Neuronal stem cell (in vitro differentiated cells): ENCODE measurements at regions not wholly inside any gene's neighbourhood (a gene's known extent, or its start where the extent isn't known, plus 50 kb on each side); places are given as distances from the start of the nearest gene placed in this dataset.

Source experiments
- DNase-seq: peaks from one replicate; pipeline ENCODE4 v3.0.0-alpha.2; 2013; ENCODE audit warnings: low spot score
- H2AFZ ChIP-seq: one replicate; pipeline ENCODE4 v1.6.1; 2013; ENCODE audit warnings: mild to moderate bottlenecking, low read length, inconsistent platforms
- H2AK5ac ChIP-seq: 2 replicates; pipeline ENCODE4 v1.6.1; 2013; ENCODE audit warnings: low read depth, mild to moderate bottlenecking, inconsistent platforms, low read length, moderate library complexity, mixed read lengths
- H2BK120ac ChIP-seq: 2 replicates; pipeline ENCODE4 v1.6.1; 2013; ENCODE audit warnings: low read depth, mild to moderate bottlenecking, inconsistent platforms, low read length, moderate library complexity, mixed read lengths
- H2BK12ac ChIP-seq: one replicate; pipeline ENCODE4 v1.6.1; 2013; ENCODE audit warnings: low read length, inconsistent platforms
- H2BK15ac ChIP-seq: 2 replicates; pipeline ENCODE4 v1.6.1; 2013; ENCODE audit warnings: mild to moderate bottlenecking, low read length, inconsistent platforms, mixed read lengths
- H2BK5ac ChIP-seq: one replicate; pipeline ENCODE4 v1.6.1; 2013; ENCODE audit warnings: inconsistent platforms, mild to moderate bottlenecking, low read length, moderate library complexity
- H3K14ac ChIP-seq: one replicate; pipeline ENCODE4 v1.6.1; 2013; ENCODE audit warnings: low read length, inconsistent platforms
- H3K18ac ChIP-seq: 2 replicates; pipeline ENCODE4 v1.6.1; 2013; ENCODE audit warnings: low read length, inconsistent platforms
- H3K23ac ChIP-seq: 2 replicates; pipeline ENCODE4 v1.6.1; 2013; ENCODE audit warnings: low read depth, mild to moderate bottlenecking, mixed read lengths, low read length, inconsistent platforms; ENCODE audit not compliant: poor library complexity
- H3K27ac ChIP-seq: replicated peaks from 3 replicates; pipeline ENCODE4 v1.5.1; 2013; ENCODE audit warnings: low read length, inconsistent platforms
- H3K27me3 ChIP-seq, 3 experiments: 2 replicates each; pipeline ENCODE4 v1.6.1; 2013; ENCODE audit warnings: low read length in 3 of 3, mild to moderate bottlenecking in 2 of 3, inconsistent platforms in 1 of 3, low read depth in 1 of 3, mixed read lengths in 1 of 3, moderate library complexity in 1 of 3; ENCODE audit not compliant: control insufficient read depth in 3 of 3, insufficient read depth in 3 of 3
- H3K36me3 ChIP-seq, 2 donors: replicated peaks in 1 of 2; 2 replicates each; pipeline ENCODE4 v1.6.1; 2013; ENCODE audit warnings: low read length in 2 of 2; ENCODE audit not compliant: control insufficient read depth in 2 of 2, insufficient read depth in 2 of 2
- H3K4ac ChIP-seq: 2 replicates; pipeline ENCODE4 v1.6.1; 2013; ENCODE audit warnings: inconsistent platforms, mild to moderate bottlenecking, low read length, moderate library complexity
- H3K4me1 ChIP-seq, 2 donors: 1 replicate in 1 of 2; 2 replicates in 1 of 2; pipeline ENCODE4 v1.6.1; 2013; ENCODE audit warnings: low read length in 2 of 2, low read depth in 1 of 2; ENCODE audit not compliant: control insufficient read depth in 2 of 2, insufficient read depth in 1 of 2
- H3K4me2 ChIP-seq: one replicate; pipeline ENCODE4 v1.6.1; 2013; ENCODE audit warnings: mild to moderate bottlenecking, low read length, inconsistent platforms; ENCODE audit not compliant: insufficient read depth, poor library complexity, severe bottlenecking
- H3K4me3 ChIP-seq, 2 donors: 2 replicates each; pipeline ENCODE4 v1.5.1; 2013; ENCODE audit warnings: low read length in 2 of 2, mild to moderate bottlenecking in 2 of 2, inconsistent platforms in 1 of 2, moderate library complexity in 1 of 2
- H3K79me1 ChIP-seq: one replicate; pipeline ENCODE4 v1.6.1; 2013; ENCODE audit warnings: low read depth, mild to moderate bottlenecking, inconsistent platforms, low read length, moderate library complexity
- H3K9ac ChIP-seq: one replicate; pipeline ENCODE4 v1.6.1; 2013; ENCODE audit warnings: mild to moderate bottlenecking, low read depth, low read length, inconsistent platforms; ENCODE audit not compliant: poor library complexity
- H3K9me3 ChIP-seq, 2 donors: replicated peaks in 1 of 2; 2 replicates each; pipeline versions ENCODE3 to v1.6.1; 2013; ENCODE audit warnings: low read length in 2 of 2, mild to moderate bottlenecking in 2 of 2, inconsistent platforms in 1 of 2, low read depth in 1 of 2, mixed read lengths in 1 of 2, moderate library complexity in 1 of 2; ENCODE audit not compliant: control insufficient read depth in 2 of 2, insufficient read depth in 1 of 2
- H4K8ac ChIP-seq: one replicate; pipeline ENCODE4 v1.6.1; 2013; ENCODE audit warnings: low read depth, mild to moderate bottlenecking, inconsistent platforms, low read length, moderate library complexity
- H4K91ac ChIP-seq: one replicate; pipeline ENCODE4 v1.6.1; 2013; ENCODE audit warnings: low read length, low read depth, mild to moderate bottlenecking, inconsistent platforms; ENCODE audit not compliant: poor library complexity
- WGBS, 2 donors: extraction: QIAGEN DNeasy Blood & Tissue Kit; methylation state at CpG; one replicate each; pipeline ENCODE4 v1.1.7; 2013; ENCODE audit warnings: missing lambda C conversion rate in 2 of 2, mixed read lengths in 1 of 2; ENCODE audit not compliant: insufficient read length in 2 of 2, insufficient replicate concordance in 1 of 2; ENCODE audit errors: extremely low coverage in 2 of 2; 5-methylcytosine and 5-hydroxymethylcytosine counted together

DNA sequence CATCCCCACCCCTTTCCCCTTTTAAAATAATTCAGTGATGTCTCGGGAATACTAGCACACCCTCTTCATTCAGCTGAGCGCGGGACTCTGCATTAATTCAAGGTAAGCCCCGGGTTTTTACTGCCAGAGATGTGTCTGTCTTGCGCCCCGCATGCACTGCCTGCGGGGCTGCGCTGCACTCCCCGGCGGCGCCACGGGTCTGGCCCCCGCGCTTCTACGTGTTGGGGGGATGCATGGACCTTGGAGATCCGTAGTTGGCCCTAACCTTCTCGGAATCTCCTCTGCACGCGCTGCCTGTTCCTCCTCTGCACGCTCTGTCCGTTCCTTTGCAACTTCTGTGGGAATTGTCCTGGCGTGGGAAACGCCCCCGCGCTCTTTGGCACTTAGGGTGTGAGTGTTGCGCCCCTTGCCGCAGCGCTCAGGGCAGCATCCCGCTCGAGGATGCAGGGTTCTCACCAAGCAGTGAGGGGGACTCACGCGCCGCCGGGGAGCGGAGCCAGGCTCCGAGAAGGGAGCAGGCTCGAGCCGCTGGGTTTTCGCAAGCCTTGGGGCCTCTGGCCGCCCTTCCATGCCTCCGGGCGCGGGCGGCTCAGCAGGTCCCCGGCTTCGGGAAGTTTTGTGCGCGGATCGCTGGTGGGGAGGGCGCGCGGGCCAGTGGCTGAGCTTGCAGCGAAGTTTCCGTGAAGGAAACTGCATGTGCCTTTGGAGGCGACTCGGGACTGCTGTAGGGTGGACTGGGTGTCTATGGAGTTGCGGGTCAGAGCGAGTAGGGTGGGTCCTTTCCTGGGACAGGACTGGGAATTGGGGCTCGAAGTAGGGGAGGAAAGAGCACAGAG, 165.1 kb upstream of the CACNA1E start:
- Histone ChIP-seq H3K4me2 (peak overlapping the region; percentile 82), H3K4me1 (peaks cover 8 to 16% of the 10 kb centered on the region in 2 donors), H2BK120ac (no peak overlapping the region), H3K27me3 (peaks cover 14 to 66% (median 51%) of the 10 kb centered on the region in 3 experiments), H3K23ac (peak overlapping the region; percentile 0), H3K36me3 (no peaks in the 10 kb centered on the region), H2AK5ac (no peak overlapping the region), H2BK5ac (no peak overlapping the region), H4K8ac (no peak overlapping the region), H3K4ac (no peak overlapping the region), H4K91ac (no peak overlapping the region), H3K4me3 (peak overlapping the region in 1 of 2 donors; percentile 75), H3K18ac (peak overlapping the region; percentile 46), H2BK15ac (no peak overlapping the region), H3K9ac (peak overlapping the region; percentile 54), H3K14ac (peak overlapping the region; percentile 60), H2AFZ (peak overlapping the region; percentile 45), H3K79me1 (no peaks in the 10 kb centered on the region), H3K27ac (no peak overlapping the region), H2BK12ac (no peak overlapping the region), H3K9me3 (peaks cover 0 to 3% of the 10 kb centered on the region in 2 donors)
- DNase-seq, result peak; percentile 51
- WGBS, 2 donors, result no CpG with 5 or more reads among the region's 59 CpGs

DNA sequence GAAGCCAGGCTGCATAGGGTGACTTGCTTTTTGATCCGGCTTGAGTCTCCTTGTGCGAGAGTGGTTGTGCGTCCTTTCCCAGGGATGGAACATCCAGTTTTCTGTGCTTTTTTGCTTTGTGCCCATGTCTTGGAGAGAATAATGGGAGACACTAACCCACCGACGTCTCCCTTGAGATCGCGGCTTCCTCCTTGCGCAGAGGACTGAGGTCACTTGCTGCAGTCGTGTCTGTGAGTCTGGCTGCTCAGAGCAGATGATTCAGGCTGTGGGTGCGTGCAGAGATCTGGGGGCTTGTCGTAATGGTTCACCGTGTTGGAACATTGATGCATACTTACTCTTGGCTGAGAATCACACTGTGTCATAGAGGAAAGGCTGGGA, 164.5 kb upstream of the CACNA1E start:
- Histone ChIP-seq H3K9ac (no peak overlapping the region), H3K9me3 (peaks cover 0 to 3% of the 10 kb centered on the region in 2 donors), H3K4ac (no peak overlapping the region), H3K23ac (peak overlapping the region; percentile 0), H3K36me3 (no peaks in the 10 kb centered on the region), H3K79me1 (no peaks in the 10 kb centered on the region), H3K18ac (peak overlapping the region; percentile 46), H2BK12ac (no peak overlapping the region), H2BK15ac (no peak overlapping the region), H2AK5ac (no peak overlapping the region), H2BK120ac (no peak overlapping the region), H3K4me3 (peak overlapping the region in 1 of 2 donors; percentile 27), H3K4me2 (peak overlapping the region; percentile 82), H3K27ac (no peak overlapping the region), H4K91ac (no peak overlapping the region), H2AFZ (no peak overlapping the region), H2BK5ac (no peak overlapping the region), H3K14ac (no peak overlapping the region), H3K27me3 (peaks cover 14 to 66% (median 48%) of the 10 kb centered on the region in 3 experiments), H3K4me1 (peaks cover 8 to 16% of the 10 kb centered on the region in 2 donors), H4K8ac (no peak overlapping the region)
- DNase-seq, result no peak
- WGBS, 2 donors, result no CpG with 5 or more reads among the region's 12 CpGs

DNA sequence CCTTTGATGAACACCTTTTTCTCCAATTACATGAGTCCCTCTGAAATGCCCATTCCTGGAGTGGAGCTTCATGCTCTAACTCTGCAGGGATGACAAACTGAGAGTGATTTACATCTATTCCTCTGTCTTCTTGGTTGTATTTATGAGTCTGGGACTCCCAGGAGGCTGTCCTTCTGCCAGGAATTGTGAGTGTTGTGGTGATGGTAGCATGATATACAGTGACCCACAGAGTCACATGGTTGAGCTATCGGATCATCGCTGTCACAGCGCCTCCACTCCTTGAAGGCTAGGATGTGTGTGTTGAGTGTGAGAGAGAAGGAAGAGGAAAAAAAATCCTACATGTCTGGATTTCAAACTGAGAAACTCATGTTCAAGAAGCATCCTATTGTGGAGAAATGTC, 163.4 kb upstream of the CACNA1E start:
- Histone ChIP-seq H3K4me2 (no peak overlapping the region), H2AFZ (no peak overlapping the region), H2BK5ac (no peak overlapping the region), H3K79me1 (no peaks in the 10 kb centered on the region), H4K91ac (no peak overlapping the region), H4K8ac (no peak overlapping the region), H2BK15ac (no peak overlapping the region), H2BK12ac (no peak overlapping the region), H2AK5ac (no peak overlapping the region), H3K4me3 (no peak overlapping the region), H3K14ac (no peak overlapping the region), H3K4ac (no peak overlapping the region), H3K23ac (no peak overlapping the region), H3K18ac (no peak overlapping the region), H3K9ac (no peak overlapping the region), H3K9me3 (peaks cover 0 to 3% of the 10 kb centered on the region in 2 donors), H3K4me1 (peaks cover 6 to 14% of the 10 kb centered on the region in 2 donors), H3K36me3 (no peaks in the 10 kb centered on the region), H2BK120ac (no peak overlapping the region), H3K27me3 (peaks cover 14 to 70% (median 48%) of the 10 kb centered on the region in 3 experiments), H3K27ac (no peak overlapping the region)
- no peak for DNase-seq
- WGBS, 2 donors, result no CpG with 5 or more reads among the region's 3 CpGs

DNA sequence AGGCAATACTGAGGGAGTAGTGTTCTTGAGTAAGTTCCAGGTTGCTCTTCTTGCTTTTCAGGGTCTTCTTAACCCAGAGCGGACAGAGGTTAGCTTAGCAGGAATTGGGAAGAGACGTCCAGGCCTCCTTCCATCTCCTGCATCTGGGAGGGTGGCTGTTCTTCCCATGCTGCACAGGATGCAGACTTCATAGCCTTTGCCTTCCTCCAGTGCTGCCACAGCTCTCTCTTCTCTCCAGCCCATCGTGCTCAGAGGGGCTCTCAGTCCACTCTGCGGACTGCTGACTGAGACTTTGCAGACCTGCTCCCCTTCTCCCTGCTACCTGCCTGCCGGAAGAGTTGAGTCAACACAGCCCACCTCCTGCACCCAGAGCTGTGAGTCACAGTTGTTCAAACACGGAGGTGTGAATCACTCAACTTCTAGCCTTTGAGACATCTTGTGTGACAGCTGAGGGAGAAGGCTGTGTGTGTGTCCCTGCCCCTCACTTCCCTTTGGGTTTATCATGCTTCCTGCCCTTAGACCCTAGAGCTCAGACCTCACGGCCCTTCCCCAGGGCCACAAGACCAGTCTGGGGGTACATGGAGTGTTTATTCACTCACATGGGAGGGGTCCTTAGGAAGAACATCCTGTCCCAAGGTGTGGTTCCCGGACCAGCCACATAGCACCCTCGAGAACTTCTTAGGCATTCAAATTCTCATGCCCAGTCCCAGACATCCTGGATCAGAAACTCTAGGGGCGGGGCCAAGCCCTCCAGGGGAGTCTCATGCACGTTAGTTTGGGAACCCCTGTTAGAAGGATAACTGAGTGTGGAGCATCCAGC, 158.3 kb upstream of the CACNA1E start:
- no peak overlapping the region for H3K9ac ChIP-seq
- no peak overlapping the region for H4K91ac ChIP-seq
- H3K23ac ChIP-seq, result no peak overlapping the region
- H3K9me3 ChIP-seq, result peaks cover 0 to 2% of the 10 kb centered on the region in 2 donors
- DNase-seq, result no peak
- H4K8ac ChIP-seq, result no peak overlapping the region
- H3K18ac ChIP-seq, result no peak overlapping the region
- H3K4me2 ChIP-seq, result no peak overlapping the region
- no peak overlapping the region for H3K4ac ChIP-seq
- no peak overlapping the region for H2BK5ac ChIP-seq
- no peaks in the 10 kb centered on the region for H3K36me3 ChIP-seq
- H2BK12ac ChIP-seq, result no peak overlapping the region
- peaks cover 0 to 24% (median 2%) of the 10 kb centered on the region in 3 experiments for H3K27me3 ChIP-seq
- WGBS, 2 donors, result no CpG with 5 or more reads among the region's 11 CpGs
- no peak overlapping the region for H2AK5ac ChIP-seq
- H2BK15ac ChIP-seq, result no peak overlapping the region
- no peak overlapping the region for H3K27ac ChIP-seq
- peaks cover 0 to 4% of the 10 kb centered on the region in 2 donors for H3K4me1 ChIP-seq
- H2BK120ac ChIP-seq, result no peak overlapping the region
- H2AFZ ChIP-seq, result no peak overlapping the region
- H3K14ac ChIP-seq, result no peak overlapping the region
- no peaks in the 10 kb centered on the region for H3K79me1 ChIP-seq
- no peak overlapping the region for H3K4me3 ChIP-seq
